Fibroblast of lung (primary cell): ENCODE measurements at regions not wholly inside any gene's neighbourhood (a gene's known extent, or its start where the extent isn't known, plus 50 kb on each side); places are given as distances from the start of the nearest gene placed in this dataset.

Experiments used
- DNase-seq, 2 donors: peaks; one replicate each; pipeline versions ENCODE4 v3.0.0 to v3.0.0-alpha.2; 2010; ENCODE audit warnings: low read depth in 2 of 2
- H2AFZ ChIP-seq: 2 replicates; pipeline ENCODE4 v1.5.1; 2012; ENCODE audit warnings: low read length, control low read depth, inconsistent platforms
- H3K27ac ChIP-seq: 2 replicates; pipeline ENCODE4 v1.5.1; 2011; ENCODE audit warnings: low read length, control low read depth; ENCODE audit not compliant: insufficient read depth
- H3K27me3 ChIP-seq: 2 replicates; pipeline ENCODE4 v1.5.1; 2011; ENCODE audit warnings: mild to moderate bottlenecking, low read length; ENCODE audit not compliant: control insufficient read depth, insufficient read depth
- H3K36me3 ChIP-seq: 2 replicates; pipeline ENCODE4 v1.5.1; 2011; ENCODE audit warnings: low read length; ENCODE audit not compliant: control insufficient read depth, insufficient read depth
- H3K4me1 ChIP-seq: 2 replicates; pipeline ENCODE4 v1.5.1; 2011; ENCODE audit warnings: low read length; ENCODE audit not compliant: control insufficient read depth, insufficient read depth; ENCODE audit errors: extremely low read depth
- H3K4me2 ChIP-seq: 2 replicates; pipeline ENCODE4 v1.5.1; 2011; ENCODE audit warnings: low read length, control low read depth; ENCODE audit not compliant: insufficient read depth; ENCODE audit errors: extremely low read depth
- H3K4me3 ChIP-seq, 4 experiments: fragments of 200-600 bp in 1 of 4; sonication (generic) in 1 of 4; replicated peaks in 1 of 4; 2 replicates each; pipeline ENCODE4 v1.5.1; 2011 to 2016; ENCODE audit warnings: low read length in 4 of 4, low read depth in 3 of 4, mild to moderate bottlenecking in 3 of 4, control low read depth in 2 of 4, inconsistent platforms in 1 of 4, mixed read lengths in 1 of 4; ENCODE audit not compliant: insufficient read depth in 1 of 4; ENCODE audit errors: control extremely low read depth in 1 of 4
- H3K79me2 ChIP-seq: 2 replicates; pipeline ENCODE4 v1.5.1; 2012; ENCODE audit warnings: mild to moderate bottlenecking, low read length, inconsistent platforms; ENCODE audit not compliant: control insufficient read depth, insufficient read depth
- H3K9ac ChIP-seq: 2 replicates; pipeline ENCODE4 v1.5.1; 2011; ENCODE audit warnings: mild to moderate bottlenecking, low read length, control low read depth; ENCODE audit not compliant: insufficient read depth
- H3K9me3 ChIP-seq: 2 replicates; pipeline ENCODE4 v1.5.1; 2012; ENCODE audit warnings: low read depth, low read length; ENCODE audit not compliant: control insufficient read depth, insufficient read depth
- H4K20me1 ChIP-seq: 2 replicates; pipeline ENCODE4 v1.5.1; 2011; ENCODE audit warnings: low read length; ENCODE audit not compliant: control insufficient read depth, insufficient read depth; ENCODE audit errors: extremely low read depth
- EZH2 ChIP-seq: IDR thresholded peaks from 2 replicates; pipeline ENCODE4 v1.5.1; 2012; ENCODE audit warnings: low read length, control low read depth, mild to moderate bottlenecking; ENCODE audit errors: missing control alignments
- TF ChIP-seq, protein P1 (sequence below), 2 donors: IDR thresholded peaks in 1 of 2; conservative IDR thresholded peaks in 1 of 2; 1 replicate in 1 of 2; 2 replicates in 1 of 2; pipeline ENCODE4 v1.5.1; 2011 to 2012; ENCODE audit warnings: low read length in 2 of 2, control low read depth in 1 of 2, inconsistent platforms in 1 of 2, low read depth in 1 of 2, mild to moderate bottlenecking in 1 of 2

DNA sequence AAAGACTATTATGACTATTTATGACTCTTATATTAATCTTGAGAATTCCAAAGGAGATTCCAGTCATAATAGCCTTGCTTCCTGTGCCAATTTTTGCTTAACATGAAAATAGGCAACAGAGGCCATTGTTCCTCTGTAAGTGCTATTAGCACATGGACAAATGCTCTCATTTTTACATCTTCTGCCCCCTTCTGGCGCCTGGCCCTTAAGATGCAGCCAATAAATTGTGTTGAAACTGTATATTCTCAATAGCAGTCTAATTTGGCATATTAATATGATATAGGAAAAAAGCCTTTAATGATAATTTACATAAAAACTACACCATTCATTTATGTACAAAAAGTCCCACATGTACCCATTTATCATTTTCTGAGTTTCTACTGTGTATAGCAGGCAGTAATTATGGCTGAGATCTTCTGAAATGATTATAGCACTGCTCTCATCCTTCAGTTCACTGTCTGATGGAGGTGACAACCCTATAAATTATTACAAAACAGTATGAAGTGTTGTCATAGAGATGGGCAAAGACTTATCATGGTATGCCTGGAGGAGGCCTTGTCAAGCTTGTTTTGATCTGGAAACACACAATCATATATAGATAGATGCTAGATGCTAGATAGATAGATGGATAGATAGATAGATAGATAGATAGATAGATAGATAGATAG, 613.3 kb downstream of the TSN start:
- no peak overlapping the region for H3K4me3 ChIP-seq
- TF ChIP-seq, protein P1, sequence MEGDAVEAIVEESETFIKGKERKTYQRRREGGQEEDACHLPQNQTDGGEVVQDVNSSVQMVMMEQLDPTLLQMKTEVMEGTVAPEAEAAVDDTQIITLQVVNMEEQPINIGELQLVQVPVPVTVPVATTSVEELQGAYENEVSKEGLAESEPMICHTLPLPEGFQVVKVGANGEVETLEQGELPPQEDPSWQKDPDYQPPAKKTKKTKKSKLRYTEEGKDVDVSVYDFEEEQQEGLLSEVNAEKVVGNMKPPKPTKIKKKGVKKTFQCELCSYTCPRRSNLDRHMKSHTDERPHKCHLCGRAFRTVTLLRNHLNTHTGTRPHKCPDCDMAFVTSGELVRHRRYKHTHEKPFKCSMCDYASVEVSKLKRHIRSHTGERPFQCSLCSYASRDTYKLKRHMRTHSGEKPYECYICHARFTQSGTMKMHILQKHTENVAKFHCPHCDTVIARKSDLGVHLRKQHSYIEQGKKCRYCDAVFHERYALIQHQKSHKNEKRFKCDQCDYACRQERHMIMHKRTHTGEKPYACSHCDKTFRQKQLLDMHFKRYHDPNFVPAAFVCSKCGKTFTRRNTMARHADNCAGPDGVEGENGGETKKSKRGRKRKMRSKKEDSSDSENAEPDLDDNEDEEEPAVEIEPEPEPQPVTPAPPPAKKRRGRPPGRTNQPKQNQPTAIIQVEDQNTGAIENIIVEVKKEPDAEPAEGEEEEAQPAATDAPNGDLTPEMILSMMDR (conservative IDR thresholded peaks at IDR 0.05 in 1 of 2, IDR thresholded peaks at IDR 0.05 in 1 of 2; ENCODE audit: low read depth in 1 of 2, low read length in 2 of 2): no peak
- no peak for TF ChIP-seq EZH2
- H4K20me1 ChIP-seq: no peaks in the 10 kb centered on the region
- H2AFZ ChIP-seq: no peak overlapping the region
- no peak overlapping the region for H3K4me2 ChIP-seq
- H3K27ac ChIP-seq: no peak overlapping the region
- H3K27me3 ChIP-seq: no peaks in the 10 kb centered on the region
- no peak for DNase-seq
- no peaks in the 10 kb centered on the region for H3K4me1 ChIP-seq
- no peak overlapping the region for H3K9ac ChIP-seq
- no peaks in the 10 kb centered on the region for H3K9me3 ChIP-seq
- H3K79me2 ChIP-seq: no peaks in the 10 kb centered on the region
- H3K36me3 ChIP-seq: no peaks in the 10 kb centered on the region

DNA sequence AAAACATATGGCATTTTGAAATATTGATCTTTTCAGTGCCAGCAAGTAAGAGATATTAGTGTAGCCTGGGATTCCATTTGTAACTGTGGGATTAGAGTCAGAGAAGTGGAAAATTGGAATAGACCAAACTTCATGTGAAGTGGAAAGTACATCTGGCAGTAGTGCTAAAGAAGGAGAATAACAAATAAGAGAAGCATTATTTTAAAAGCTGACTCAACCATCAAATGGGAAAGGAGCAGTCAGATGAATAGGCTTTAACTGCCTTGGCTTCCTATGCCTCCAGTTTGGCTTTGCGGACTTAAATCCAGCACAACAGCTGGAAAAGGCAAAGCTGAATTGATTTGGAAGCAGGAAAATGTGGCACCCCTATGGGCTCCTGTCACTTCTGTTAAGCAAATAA, 623.1 kb downstream of the TSN start:
- Histone ChIP-seq H2AFZ (no peak overlapping the region), H3K36me3 (no peaks in the 10 kb centered on the region), H3K27me3 (no peaks in the 10 kb centered on the region)

DNA sequence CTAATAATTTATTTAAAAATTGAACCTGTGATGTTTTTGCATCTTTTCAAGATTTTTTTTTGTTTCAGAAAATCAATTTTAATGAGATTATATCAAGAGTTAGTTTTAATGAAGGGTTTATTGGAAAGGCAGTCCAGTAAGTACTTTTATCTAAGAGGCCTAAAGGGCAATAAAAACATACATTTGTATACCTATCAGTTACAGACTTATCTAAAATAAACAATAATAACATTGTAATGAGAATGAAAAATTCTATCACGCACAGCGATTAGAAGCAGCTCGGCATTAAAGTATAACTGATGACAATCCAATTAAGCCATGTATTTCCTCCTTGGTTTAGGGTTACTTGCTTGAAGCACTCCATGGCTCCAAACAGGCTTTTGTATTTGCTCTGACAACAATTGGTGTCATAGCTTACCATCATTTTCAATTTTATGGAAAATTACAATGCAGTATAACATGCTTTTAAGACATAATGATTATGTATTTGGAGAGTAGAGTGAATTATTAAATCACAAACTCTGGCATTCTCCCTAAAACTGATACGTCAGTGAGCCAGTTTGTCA, 629.4 kb downstream of the TSN start:
- Histone ChIP-seq H3K4me2 (no peak overlapping the region), H3K36me3 (no peaks in the 10 kb centered on the region), H3K27ac (no peak overlapping the region), H2AFZ (no peak overlapping the region), H3K4me3 (no peak overlapping the region), H3K27me3 (no peaks in the 10 kb centered on the region), H3K9me3 (no peaks in the 10 kb centered on the region), H3K9ac (no peak overlapping the region), H3K79me2 (no peaks in the 10 kb centered on the region), H3K4me1 (no peaks in the 10 kb centered on the region), H4K20me1 (no peaks in the 10 kb centered on the region)
- TF ChIP-seq EZH2: no peak
- TF ChIP-seq, protein P1 (conservative IDR thresholded peaks at IDR 0.05 in 1 of 2, IDR thresholded peaks at IDR 0.05 in 1 of 2; ENCODE audit: low read depth in 1 of 2, low read length in 2 of 2): no peak
- no peak for DNase-seq

More for the DNA sequence above, 623.1 kb downstream of the TSN start:
- H3K4me3 ChIP-seq: no peak overlapping the region
- no peaks in the 10 kb centered on the region for H3K79me2 ChIP-seq
- no peaks in the 10 kb centered on the region for H4K20me1 ChIP-seq
- no peak overlapping the region for H3K9ac ChIP-seq
- no peak for DNase-seq
- no peak overlapping the region for H3K4me2 ChIP-seq
- H3K9me3 ChIP-seq: no peaks in the 10 kb centered on the region
- H3K4me1 ChIP-seq: no peaks in the 10 kb centered on the region
- H3K27ac ChIP-seq: no peak overlapping the region
- TF ChIP-seq EZH2: no peak
- TF ChIP-seq, protein P1 (conservative IDR thresholded peaks at IDR 0.05 in 1 of 2, IDR thresholded peaks at IDR 0.05 in 1 of 2; ENCODE audit: low read depth in 1 of 2, low read length in 2 of 2): no peak
